ENCODE measurements at regions not wholly inside any gene's neighbourhood (a gene's known extent, or its start where the extent isn't known, plus 50 kb on each side); places are given as distances from the start of the nearest gene placed in this dataset.

DNA sequence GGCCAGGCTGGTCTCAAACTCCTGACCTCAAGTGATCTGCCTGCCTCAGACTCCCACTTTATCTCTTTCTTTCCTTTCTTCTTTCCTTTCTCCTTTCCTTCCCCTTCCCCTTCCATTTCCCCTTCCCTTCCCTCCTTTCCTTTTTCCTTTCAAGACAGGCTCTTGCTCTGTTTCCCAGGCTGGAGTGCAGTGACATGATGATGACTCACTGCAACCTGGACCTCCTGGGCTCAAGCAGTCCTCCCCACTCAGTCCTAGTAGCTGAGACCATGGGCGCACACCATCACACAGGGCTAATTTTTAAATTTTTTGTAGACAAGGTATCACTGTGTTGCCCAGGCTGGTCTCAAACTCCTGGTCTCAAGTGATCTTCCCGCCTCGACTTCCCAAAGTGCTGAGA, 377.6 kb upstream of the ZFP64 start:
- TF ChIP-seq CTCF (IDR thresholded peaks at IDR 0.05): no peak
- TF ChIP-seq POLR2AphosphoS5 (IDR thresholded peaks at IDR 0.05): no peak

Data from prostate gland (tissue), 2 donors.